RWPE2 (cell line): ENCODE measurements at regions not wholly inside any gene's neighbourhood (a gene's known extent, or its start where the extent isn't known, plus 50 kb on each side); places are given as distances from the start of the nearest gene placed in this dataset.

Source experiments
- ATAC-seq: fragments of 200-7000 bp; cut with Tn5 transposase; 3 replicates; pipeline ENCODE4 v1.9.1; 2021; ENCODE audit warnings: low read depth
- DNase-seq: peaks from one replicate; pipeline ENCODE4 v3.0.0-alpha.2; 2020; ENCODE audit warnings: low spot score
- H3K27ac ChIP-seq: fragments of 450-650 bp; 2 replicates; pipeline ENCODE4 v1.5.1; 2017; ENCODE audit warnings: mild to moderate bottlenecking; ENCODE audit not compliant: poor library complexity, severe bottlenecking
- H3K27me3 ChIP-seq: fragments of 250-450 bp; sonication (Bioruptor Pico); 2 replicates; pipeline ENCODE4 v1.5.1; 2021; ENCODE audit warnings: mild to moderate bottlenecking, moderate library complexity; ENCODE audit not compliant: insufficient read depth, poor library complexity, severe bottlenecking
- H3K36me3 ChIP-seq: fragments of 250-450 bp; sonication (Bioruptor Pico); 2 replicates; pipeline ENCODE4 v1.5.1; 2020; ENCODE audit warnings: low read depth, mild to moderate bottlenecking, moderate library complexity
- H3K4me1 ChIP-seq: fragments of 250-450 bp; sonication (Bioruptor Pico); 2 replicates; pipeline ENCODE4 v1.5.1; 2021; ENCODE audit warnings: mild to moderate bottlenecking, moderate library complexity; ENCODE audit not compliant: insufficient read depth, poor library complexity, severe bottlenecking
- H3K4me3 ChIP-seq: fragments of 250-450 bp; sonication (Bioruptor Pico); 2 replicates; pipeline ENCODE4 v1.5.1; 2021; ENCODE audit warnings: mild to moderate bottlenecking, moderate library complexity; ENCODE audit not compliant: severe bottlenecking
- H3K9me3 ChIP-seq: fragments of 250-450 bp; sonication (Bioruptor Pico); 2 replicates; pipeline ENCODE4 v1.5.1; 2021; ENCODE audit warnings: mild to moderate bottlenecking, moderate library complexity; ENCODE audit not compliant: severe bottlenecking
- TF ChIP-seq, protein P1 (sequence below): fragments of 450-650 bp; IDR thresholded peaks from one replicate; pipeline ENCODE4 v1.5.1; 2017; ENCODE audit warnings: mild to moderate bottlenecking, moderate library complexity; ENCODE audit not compliant: poor library complexity, severe bottlenecking

- Histone ChIP-seq H3K27me3 (no peaks in the 10 kb centered on the region), H3K36me3 (no peaks in the 10 kb centered on the region), H3K4me3 (no peak overlapping the region), H3K9me3 (no peaks in the 10 kb centered on the region), H3K4me1 (no peaks in the 10 kb centered on the region), H3K27ac (no peak overlapping the region)
- ATAC-seq (no peak), DNase-seq (no peak)
- TF ChIP-seq, protein P1, sequence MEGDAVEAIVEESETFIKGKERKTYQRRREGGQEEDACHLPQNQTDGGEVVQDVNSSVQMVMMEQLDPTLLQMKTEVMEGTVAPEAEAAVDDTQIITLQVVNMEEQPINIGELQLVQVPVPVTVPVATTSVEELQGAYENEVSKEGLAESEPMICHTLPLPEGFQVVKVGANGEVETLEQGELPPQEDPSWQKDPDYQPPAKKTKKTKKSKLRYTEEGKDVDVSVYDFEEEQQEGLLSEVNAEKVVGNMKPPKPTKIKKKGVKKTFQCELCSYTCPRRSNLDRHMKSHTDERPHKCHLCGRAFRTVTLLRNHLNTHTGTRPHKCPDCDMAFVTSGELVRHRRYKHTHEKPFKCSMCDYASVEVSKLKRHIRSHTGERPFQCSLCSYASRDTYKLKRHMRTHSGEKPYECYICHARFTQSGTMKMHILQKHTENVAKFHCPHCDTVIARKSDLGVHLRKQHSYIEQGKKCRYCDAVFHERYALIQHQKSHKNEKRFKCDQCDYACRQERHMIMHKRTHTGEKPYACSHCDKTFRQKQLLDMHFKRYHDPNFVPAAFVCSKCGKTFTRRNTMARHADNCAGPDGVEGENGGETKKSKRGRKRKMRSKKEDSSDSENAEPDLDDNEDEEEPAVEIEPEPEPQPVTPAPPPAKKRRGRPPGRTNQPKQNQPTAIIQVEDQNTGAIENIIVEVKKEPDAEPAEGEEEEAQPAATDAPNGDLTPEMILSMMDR = no peak
Observed at GRCh38 chr5:18023275-18023674, 389.0 kb downstream of the TAF11L14 start.

DNA sequence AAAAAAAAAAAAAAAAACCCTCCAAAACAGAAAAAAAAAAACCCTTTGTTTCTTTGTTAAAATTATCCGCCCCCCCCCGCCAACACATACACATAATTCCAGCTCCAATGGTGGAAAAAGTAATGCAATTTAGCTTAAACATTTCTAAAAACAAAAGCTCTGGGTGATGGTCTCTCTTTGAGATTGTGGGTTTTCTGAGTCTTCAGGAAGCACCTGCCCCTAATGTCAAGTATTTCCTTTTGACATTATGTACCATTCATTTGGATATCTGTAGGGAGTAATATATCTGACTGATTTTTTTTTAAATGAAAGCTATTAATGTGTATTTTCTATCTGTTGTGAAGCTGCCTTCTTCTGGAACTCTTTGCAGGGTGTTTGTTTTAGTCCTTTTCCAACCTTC, 389.7 kb downstream of the TAF11L14 start:
- ATAC-seq (no peak), DNase-seq (no peak)
- no peak overlapping the region for H3K27ac ChIP-seq
- TF ChIP-seq, protein P1 = no peak
- H3K4me3 ChIP-seq = no peak overlapping the region
- H3K4me1 ChIP-seq = no peaks in the 10 kb centered on the region
- H3K27me3 ChIP-seq = no peaks in the 10 kb centered on the region
- no peaks in the 10 kb centered on the region for H3K9me3 ChIP-seq
- H3K36me3 ChIP-seq = no peaks in the 10 kb centered on the region

DNA sequence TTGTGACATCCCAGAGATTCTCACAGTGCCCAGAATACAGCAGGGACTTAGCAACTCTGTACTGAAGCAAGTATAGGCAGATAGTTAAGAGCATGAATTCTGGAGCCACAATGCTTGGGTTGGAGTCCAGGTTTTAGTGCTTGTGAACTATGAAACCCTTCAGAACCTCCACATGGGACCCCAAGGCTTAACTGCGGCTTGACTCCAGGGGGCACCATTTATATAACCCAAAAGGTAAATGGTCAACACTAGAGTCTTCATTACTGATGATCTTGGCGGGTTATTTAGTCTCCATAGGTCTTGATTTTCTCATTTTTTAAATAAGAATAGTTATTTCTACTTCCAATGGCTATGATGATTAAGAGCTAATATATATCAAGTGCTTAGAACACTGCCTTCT, 390.3 kb downstream of the TAF11L14 start:
- Histone ChIP-seq H3K27me3 (no peaks in the 10 kb centered on the region), H3K4me3 (no peak overlapping the region), H3K36me3 (no peaks in the 10 kb centered on the region), H3K4me1 (no peaks in the 10 kb centered on the region), H3K27ac (no peak overlapping the region), H3K9me3 (no peaks in the 10 kb centered on the region)
- DNase-seq (no peak), ATAC-seq (no peak)
- TF ChIP-seq, protein P1 = no peak

- TF ChIP-seq, protein P1 = no peak
- no peaks in the 10 kb centered on the region for H3K36me3 ChIP-seq
- ATAC-seq = no peak
Observed at GRCh38 chr5:18027241-18027867, 393.1 kb downstream of the TAF11L14 start.

DNA sequence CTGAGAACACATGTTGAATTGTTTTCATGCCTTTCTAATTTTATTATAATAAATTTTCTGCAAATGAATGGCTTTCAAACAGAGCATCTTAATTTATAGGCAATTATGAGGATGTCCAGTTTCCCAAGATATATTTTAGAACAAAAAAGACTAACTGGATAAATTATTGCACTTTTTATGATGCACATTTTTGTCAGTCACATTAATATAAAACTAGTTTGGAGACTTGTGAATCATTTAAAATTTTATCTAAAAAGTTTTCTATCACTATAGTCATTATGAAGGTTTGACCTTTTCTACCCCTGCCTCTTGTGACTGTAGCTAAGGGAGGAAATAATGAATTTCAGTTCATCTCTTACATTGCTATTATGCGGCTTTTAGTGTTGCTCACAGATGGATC, 393.8 kb downstream of the TAF11L14 start:
- Histone ChIP-seq H3K36me3 (no peaks in the 10 kb centered on the region), H3K4me1 (no peaks in the 10 kb centered on the region), H3K4me3 (no peak overlapping the region), H3K9me3 (no peaks in the 10 kb centered on the region), H3K27ac (no peak overlapping the region), H3K27me3 (no peaks in the 10 kb centered on the region)
- no peak for ATAC-seq
- TF ChIP-seq, protein P1 = no peak
- no peak for DNase-seq

More at GRCh38 chr5:18027241-18027867, 393.1 kb downstream of the TAF11L14 start:
- H3K27me3 ChIP-seq = no peaks in the 10 kb centered on the region
- H3K9me3 ChIP-seq = no peaks in the 10 kb centered on the region
- no peak overlapping the region for H3K4me3 ChIP-seq
- no peak overlapping the region for H3K27ac ChIP-seq
- H3K4me1 ChIP-seq = no peaks in the 10 kb centered on the region
- no peak for DNase-seq
